ENCODE measurements at regions not wholly inside any gene's neighbourhood (a gene's known extent, or its start where the extent isn't known, plus 50 kb on each side); places are given as distances from the start of the nearest gene placed in this dataset.

- TF ChIP-seq SMC3 (conservative IDR thresholded peaks at IDR 0.05; ENCODE audit: poor library complexity): no peak
- TF ChIP-seq EP300 (conservative IDR thresholded peaks at IDR 0.05; ENCODE audit: poor library complexity, severe bottlenecking): no peak
- no peak for TF ChIP-seq EZH2 (IDR thresholded peaks at IDR 0.05; ENCODE audit: borderline replicate concordance, insufficient read depth, low read length, poor library complexity, severe bottlenecking)
- no peak for TF ChIP-seq REST (IDR thresholded peaks at IDR 0.05; ENCODE audit: borderline replicate concordance)
- no peaks in the 10 kb centered on the region for H3K27me3 ChIP-seq (ENCODE audit: insufficient read depth, low read depth, low read length)
- H3K9me3 ChIP-seq (ENCODE audit: low read length): no peaks in the 10 kb centered on the region
- no peaks in the 10 kb centered on the region for H3K36me3 ChIP-seq (ENCODE audit: insufficient read depth, low read length)
- no peaks in the 10 kb centered on the region for H3K9me2 ChIP-seq (ENCODE audit: insufficient read depth, low read length)
- no peak overlapping the region for H3K4me3 ChIP-seq (ENCODE audit: low read length)
- no peaks in the 10 kb centered on the region for H4K20me1 ChIP-seq (ENCODE audit: insufficient read depth)
- H3K79me2 ChIP-seq (replicated peaks; ENCODE audit: insufficient read depth, low read length): no peaks in the 10 kb centered on the region
- H3K9ac ChIP-seq (ENCODE audit: low read length): no peak overlapping the region
- no peaks in the 10 kb centered on the region for H3F3A ChIP-seq (ENCODE audit: insufficient read depth, low read length, poor library complexity, severe bottlenecking)
- no peak overlapping the region for H3K4me2 ChIP-seq (ENCODE audit: low read length)
- H3K27ac ChIP-seq (ENCODE audit: low read length): peak overlapping the region; percentile 13
- H2AFZ ChIP-seq (ENCODE audit: low read depth, low read length): no peak overlapping the region
Observed at GRCh38 chr3:25043749-25044148, 384.3 kb upstream of the RARB start.

- Histone ChIP-seq H3K9me2 (ENCODE audit: insufficient read depth, low read length) (no peaks in the 10 kb centered on the region), H3K79me2 (replicated peaks; ENCODE audit: insufficient read depth, low read length) (no peaks in the 10 kb centered on the region), H2AFZ (ENCODE audit: low read depth, low read length) (no peak overlapping the region), H3K9ac (ENCODE audit: low read length) (no peak overlapping the region), H3K27ac (ENCODE audit: low read length) (no peak overlapping the region), H3K4me2 (ENCODE audit: low read length) (no peak overlapping the region), H3K36me3 (ENCODE audit: insufficient read depth, low read length) (no peaks in the 10 kb centered on the region), H3K4me3 (ENCODE audit: low read length) (no peak overlapping the region), H3F3A (ENCODE audit: insufficient read depth, low read length, poor library complexity, severe bottlenecking) (no peaks in the 10 kb centered on the region), H4K20me1 (ENCODE audit: insufficient read depth) (no peaks in the 10 kb centered on the region), H3K9me3 (ENCODE audit: low read length) (no peaks in the 10 kb centered on the region), H3K27me3 (ENCODE audit: insufficient read depth, low read depth, low read length) (no peaks in the 10 kb centered on the region)
- TF ChIP-seq REST (IDR thresholded peaks at IDR 0.05; ENCODE audit: borderline replicate concordance) (no peak), EZH2 (IDR thresholded peaks at IDR 0.05; ENCODE audit: borderline replicate concordance, insufficient read depth, low read length, poor library complexity, severe bottlenecking) (no peak), CTCF (IDR thresholded peaks at IDR 0.05; ENCODE audit: poor library complexity, severe bottlenecking) (no peak), RAD21 (conservative IDR thresholded peaks at IDR 0.05) (no peak), POLR2AphosphoS5 (IDR thresholded peaks at IDR 0.05) (no peak), SMC3 (conservative IDR thresholded peaks at IDR 0.05; ENCODE audit: poor library complexity) (no peak), EP300 (conservative IDR thresholded peaks at IDR 0.05; ENCODE audit: poor library complexity, severe bottlenecking) (no peak), MXI1 (conservative IDR thresholded peaks at IDR 0.05; ENCODE audit: poor library complexity, severe bottlenecking) (no peak), TAF1 (IDR thresholded peaks at IDR 0.05; ENCODE audit: low read depth) (no peak)
Observed at GRCh38 chr3:25044762-25045710, 383.0 kb upstream of the RARB start.
